HG03039 (cell line): ENCODE measurements at regions not wholly inside any gene's neighbourhood (a gene's known extent, or its start where the extent isn't known, plus 50 kb on each side); places are given as distances from the start of the nearest gene placed in this dataset.

Experiments
- ATAC-seq: cut with Tn5 transposase; IDR thresholded peaks from one replicate; pipeline ENCODE4 v1.9.1; 2021; ENCODE audit warnings: mild to moderate bottlenecking, moderate library complexity; ENCODE audit not compliant: unreplicated experiment

DNA sequence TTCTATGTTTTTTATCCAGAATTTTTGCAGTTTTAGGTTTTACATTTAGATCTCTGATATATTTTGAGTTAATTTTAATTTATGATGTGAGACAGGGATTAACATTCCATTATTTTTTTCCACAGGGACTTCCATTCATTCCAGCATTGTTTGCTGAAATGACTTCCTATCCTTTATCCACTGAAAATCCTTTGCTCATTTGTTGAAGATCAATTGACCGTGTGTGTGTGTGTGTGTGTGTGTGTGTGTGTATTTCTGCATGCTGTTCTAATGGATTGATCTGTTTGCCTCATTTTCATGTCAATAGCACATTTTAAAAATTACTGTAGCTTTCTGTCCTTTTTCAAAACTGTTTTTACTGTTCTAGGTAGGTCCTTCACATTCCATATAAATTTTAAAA, 480.3 kb downstream of the DSC3 start:
- ATAC-seq = no peak

DNA sequence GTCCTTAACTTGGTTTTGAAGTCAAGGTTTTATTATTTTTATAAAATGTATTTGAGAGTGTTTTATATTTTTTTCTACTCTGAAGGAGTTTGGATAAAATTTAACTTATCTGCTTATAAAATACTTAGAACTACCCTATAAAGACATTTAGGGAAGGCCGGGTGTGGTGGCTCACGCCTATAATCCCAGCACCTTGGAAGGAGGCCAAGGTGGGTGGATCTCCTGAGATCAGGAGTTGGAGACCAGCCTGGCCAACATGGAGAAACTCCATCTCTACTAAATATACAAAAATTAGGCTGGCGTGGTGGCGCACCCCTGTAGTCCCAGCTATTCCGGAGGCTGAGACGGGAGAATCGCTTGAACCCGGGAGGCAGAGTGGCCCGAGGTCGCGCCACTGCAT, 486.4 kb downstream of the DSC3 start:
- ATAC-seq = no peak

- no peak for ATAC-seq
These were observed 497.1 kb downstream of the DSC3 start for GRCh38 chr18:30545393-30545792.

DNA sequence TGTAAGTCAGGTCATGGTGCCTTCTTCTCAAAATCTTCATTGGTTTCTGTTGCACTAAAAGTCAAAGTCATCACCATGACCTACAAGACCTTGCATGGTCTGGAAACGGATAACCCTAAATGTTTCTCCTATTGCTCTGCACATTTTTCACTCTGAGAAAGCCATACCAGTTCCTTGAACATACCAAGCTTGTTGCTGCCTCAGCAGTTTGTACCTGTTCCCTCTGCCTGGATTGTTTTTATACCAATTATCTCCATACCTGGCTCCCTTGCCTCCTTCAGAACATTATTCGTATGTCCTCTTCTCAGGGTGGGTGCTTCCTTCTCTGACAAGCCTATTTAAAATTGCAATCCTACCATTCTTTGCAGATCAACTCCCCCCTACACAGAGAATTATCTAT, 498.4 kb downstream of the DSC3 start:
- no peak for ATAC-seq

- no peak for ATAC-seq
These were observed 508.8 kb downstream of the DSC3 start for GRCh38 chr18:30533716-30534115.

DNA sequence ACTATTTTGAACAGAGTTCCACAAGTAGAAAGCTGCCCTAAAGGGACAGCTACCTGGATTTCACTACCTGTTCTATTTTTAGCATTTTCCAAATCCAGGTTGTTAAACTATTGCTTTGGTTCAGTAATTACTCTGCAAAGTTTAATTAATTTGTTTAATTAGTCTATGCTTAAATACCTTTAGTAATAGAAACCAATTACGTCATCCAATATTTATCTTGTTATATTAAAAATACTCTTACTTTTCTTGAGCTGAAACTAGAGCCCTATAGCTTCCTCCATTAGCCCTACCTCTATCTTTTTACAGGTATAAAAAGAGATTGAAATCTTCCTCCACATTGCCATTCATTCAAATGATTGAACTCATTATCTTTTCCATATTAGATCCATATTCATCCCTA, 514.6 kb downstream of the DSC3 start:
- ATAC-seq = no peak

GRCh38 chr18:30527226-30527625, 515.3 kb downstream of the DSC3 start:
- ATAC-seq = no peak

DNA sequence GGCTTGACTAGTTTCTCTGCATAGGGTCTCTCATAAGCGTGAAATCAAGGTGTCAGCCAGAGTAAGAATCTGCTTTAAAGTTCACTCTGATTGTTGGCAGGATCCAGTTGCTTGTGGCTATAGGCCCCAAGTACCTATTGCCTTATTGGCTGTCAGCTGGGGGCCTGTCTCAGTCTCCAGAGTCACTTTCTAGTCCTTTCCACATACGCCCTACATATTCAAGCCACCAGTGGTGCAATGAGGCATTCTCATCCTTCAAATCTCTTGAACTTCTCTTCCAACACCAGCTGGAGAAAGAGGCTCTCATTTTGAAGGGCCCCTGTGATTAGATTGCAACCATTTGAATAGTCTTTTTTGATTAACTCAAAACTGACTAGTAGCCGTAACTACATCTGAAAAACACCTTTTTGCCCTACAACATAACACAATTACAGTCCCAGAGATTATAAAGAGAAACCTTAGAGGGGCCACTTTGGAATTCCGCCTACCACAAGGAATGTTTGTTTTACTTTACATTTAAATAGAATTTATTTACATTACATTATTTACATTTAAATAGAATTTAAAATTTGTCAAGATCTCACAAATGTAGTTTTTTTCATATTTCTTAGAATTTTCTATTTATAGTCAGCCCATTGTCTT, 520.1 kb downstream of the DSC3 start:
- no peak for ATAC-seq

- no peak for ATAC-seq
These were observed 528.5 kb downstream of the DSC3 start for GRCh38 chr18:30514059-30514458.

DNA sequence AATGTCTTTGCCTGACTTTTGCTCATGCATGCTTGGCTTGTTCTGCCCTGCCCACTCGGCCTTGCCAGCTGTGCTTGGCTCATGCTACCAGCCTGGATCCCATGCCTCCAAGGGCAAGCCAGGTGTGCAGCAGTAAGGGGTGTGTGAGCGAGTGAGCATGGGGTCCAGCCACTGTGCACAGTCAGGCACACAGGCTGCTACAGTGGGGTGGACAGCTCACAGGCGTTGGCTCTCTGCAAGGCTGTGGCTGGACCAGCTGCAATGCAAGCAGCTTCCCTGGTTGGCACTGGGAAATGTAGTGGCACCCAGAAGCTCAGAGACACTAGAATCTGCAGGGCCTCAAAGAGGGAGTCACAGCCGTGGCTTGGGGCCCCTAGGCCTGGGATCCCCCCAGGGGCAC, 529.7 kb downstream of the DSC3 start:
- no peak for ATAC-seq

GRCh38 chr18:30510882-30511281, 531.7 kb downstream of the DSC3 start:
- no peak for ATAC-seq

GRCh38 chr18:30501594-30501993, 540.9 kb downstream of the DSC3 start:
- no peak for ATAC-seq

GRCh38 chr18:30500240-30500945, 542.1 kb downstream of the DSC3 start:
- no peak for ATAC-seq

DNA sequence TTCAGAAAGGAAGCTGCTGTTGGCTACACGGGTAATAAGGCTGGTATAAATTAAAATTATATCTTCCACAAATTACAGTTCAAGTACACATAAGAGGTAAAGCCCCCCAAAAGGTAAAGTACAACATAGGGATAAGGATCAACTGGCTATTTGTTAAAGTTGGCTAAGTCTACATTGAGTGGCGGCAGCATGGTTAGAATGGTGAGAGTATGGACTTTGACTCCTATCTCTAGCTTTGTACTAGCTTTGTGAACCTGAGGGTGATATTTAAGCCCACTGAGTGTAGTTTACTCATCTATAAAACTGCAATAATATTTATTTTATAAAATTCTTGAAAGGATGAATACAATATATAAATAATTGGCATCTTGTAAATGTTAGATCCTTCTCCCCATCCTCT, 542.8 kb downstream of the DSC3 start:
- ATAC-seq = no peak

- ATAC-seq = no peak
These were observed 549.9 kb downstream of the DSC3 start for GRCh38 chr18:30492552-30493129.

DNA sequence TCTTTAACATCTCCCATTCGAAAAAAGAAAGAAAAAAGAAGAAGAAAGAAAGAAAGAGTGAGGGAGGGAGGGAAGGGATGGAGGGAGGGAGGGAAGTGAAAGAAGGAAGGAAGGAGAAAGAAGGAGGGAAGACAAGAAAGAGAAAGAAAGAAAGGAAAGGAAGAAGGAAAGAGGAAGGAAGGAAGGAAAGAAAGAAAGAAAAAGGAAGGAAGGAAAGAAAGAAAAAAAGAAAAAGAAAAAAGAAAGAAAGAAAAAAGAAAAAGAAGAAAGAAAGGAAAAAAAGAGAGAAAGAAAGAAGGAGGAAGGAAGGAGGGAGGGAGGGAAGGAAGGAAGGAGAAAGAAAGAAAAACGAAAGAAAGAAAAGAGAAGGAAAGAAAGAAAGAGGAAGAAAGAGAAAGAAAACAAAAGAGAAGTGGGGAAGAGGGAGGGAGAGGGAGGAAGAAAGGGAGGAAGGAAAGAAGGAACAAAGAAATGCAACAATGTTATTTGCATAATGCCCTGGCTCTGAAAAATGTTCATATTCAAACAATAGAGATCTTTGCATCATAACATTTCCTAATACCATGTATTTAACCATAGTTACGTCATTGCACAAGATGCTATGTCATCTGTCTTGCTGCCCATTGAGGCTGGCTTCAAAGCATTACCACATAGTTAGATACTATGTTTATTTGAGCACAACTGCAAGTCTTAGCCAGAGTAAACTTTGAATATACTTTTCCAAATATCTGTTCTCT, 550.6 kb downstream of the DSC3 start:
- ATAC-seq = no peak

- ATAC-seq = no peak
These were observed 552.5 kb downstream of the DSC3 start for GRCh38 chr18:30489890-30490643.

DNA sequence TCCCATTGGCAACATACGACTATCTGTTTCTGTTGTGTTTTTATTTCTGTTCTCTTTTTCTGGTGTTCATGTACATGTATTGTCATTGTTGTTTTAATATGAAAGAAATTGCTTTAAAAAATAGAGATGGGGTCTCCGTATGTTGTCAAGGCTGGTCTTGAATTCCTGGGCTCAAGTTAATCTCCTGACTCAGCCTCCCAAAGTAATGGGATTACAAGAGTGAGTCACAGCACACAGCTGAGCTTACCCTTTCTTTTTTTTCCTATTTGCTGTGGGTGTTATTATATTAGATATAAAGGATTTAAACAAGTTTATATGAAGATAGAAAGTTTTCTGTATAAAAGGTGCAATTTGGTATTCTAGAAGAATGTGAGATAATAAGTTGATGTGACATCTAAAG, 554.6 kb downstream of the DSC3 start:
- ATAC-seq = no peak

GRCh38 chr18:30486856-30487255, 555.7 kb downstream of the DSC3 start:
- ATAC-seq = no peak

GRCh38 chr18:30485078-30485477, 557.5 kb downstream of the DSC3 start:
- ATAC-seq = no peak

DNA sequence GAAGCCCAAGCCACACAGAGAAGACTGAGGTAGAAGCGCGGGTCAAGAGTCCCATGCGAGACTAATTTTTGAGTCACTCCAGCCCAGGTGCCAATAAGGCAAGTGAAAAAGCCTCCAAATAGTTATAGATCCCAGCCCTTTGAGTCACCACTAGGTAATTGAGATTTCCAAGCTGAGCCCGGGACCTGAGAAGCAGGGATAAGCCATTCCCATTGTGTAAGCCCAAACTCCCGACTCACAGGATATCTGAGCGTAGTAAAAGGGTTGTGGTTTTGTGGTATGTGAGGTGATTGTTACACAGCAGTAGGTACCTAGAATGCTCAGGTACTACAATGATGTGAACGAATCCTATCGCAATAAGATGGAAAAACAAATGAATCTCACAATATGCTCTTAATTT, 560.7 kb downstream of the DSC3 start:
- ATAC-seq = no peak
